ENCODE measurements at regions not wholly inside any gene's neighbourhood (a gene's known extent, or its start where the extent isn't known, plus 50 kb on each side); places are given as distances from the start of the nearest gene placed in this dataset.

DNA sequence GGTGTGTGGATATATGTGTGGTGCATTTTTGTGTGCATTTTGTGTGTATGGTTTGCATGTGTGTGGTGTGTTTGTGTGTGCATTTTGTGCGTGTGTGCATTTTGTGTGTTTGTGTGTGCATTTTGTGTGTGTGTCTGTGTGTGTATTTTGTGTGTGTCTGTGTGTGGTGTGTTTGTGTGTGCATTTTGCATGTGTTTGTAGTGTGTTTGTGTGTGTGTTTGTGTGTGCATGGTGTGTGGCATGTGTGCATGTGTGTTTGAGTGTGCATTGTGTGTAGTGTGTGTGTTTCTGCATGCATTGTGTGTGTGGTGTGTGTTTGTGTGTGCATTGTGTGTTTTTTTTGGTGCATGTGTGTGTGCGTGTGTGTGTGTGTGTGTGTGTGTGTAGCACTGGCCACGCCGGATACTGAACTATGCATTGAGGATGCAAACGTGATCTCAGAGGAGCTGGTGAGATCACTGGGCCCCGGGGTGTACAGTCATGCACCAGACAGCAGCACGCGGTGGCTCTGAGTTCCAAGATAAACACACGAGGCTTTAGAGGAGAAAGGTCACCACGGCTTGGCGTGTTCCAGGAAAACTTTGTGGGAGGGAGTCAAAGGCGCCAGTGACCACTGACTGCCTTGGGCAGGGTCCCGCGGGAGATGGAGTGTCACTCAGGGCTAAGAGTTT lies 106.6 kb upstream of the SHH start (continued):
- TF ChIP-seq AHDC1 (CRISPR knock-in tag; IDR thresholded peaks at IDR 0.05; ENCODE audit: borderline replicate concordance) (0 out of 2 replicates have a peak, but pooled peaks have one; percentile 22), TFE3 (CRISPR knock-in tag; IDR thresholded peaks at IDR 0.05) (peak; percentile 89), ZNF510 (CRISPR knock-in tag; IDR thresholded peaks at IDR 0.05; ENCODE audit: low read depth) (no peak), ZNF891 (CRISPR knock-in tag; IDR thresholded peaks at IDR 0.05) (0 out of 2 replicates have a peak, but pooled peaks have one; percentile 56), ZNF574 (CRISPR knock-in tag; IDR thresholded peaks at IDR 0.05) (0 out of 2 replicates have a peak, but pooled peaks have one; percentile 37), NFIB (CRISPR knock-in tag; IDR thresholded peaks at IDR 0.05; ENCODE audit: borderline replicate concordance) (no peak), ZNF558 (CRISPR knock-in tag; IDR thresholded peaks at IDR 0.05; ENCODE audit: borderline replicate concordance) (no peak), POLR2AphosphoS5 (IDR thresholded peaks at IDR 0.05; ENCODE audit: low read depth, low read length) (no peak), ELF3 (CRISPR knock-in tag; IDR thresholded peaks at IDR 0.05) (peak; percentile 46; the same call in 1 of the 2 replicates), SP5 (CRISPR knock-in tag; IDR thresholded peaks at IDR 0.05; ENCODE audit: borderline replicate concordance, low read depth) (no peak), KMT2B (CRISPR knock-in tag; IDR thresholded peaks at IDR 0.05) (0 out of 2 replicates have a peak, but pooled peaks have one; percentile 42), TBX2 (CRISPR knock-in tag; IDR thresholded peaks at IDR 0.05; ENCODE audit: borderline replicate concordance) (peak; percentile 68), FOXC1 (CRISPR knock-in tag; IDR thresholded peaks at IDR 0.05; ENCODE audit: borderline replicate concordance) (0 out of 2 replicates have a peak, but pooled peaks have one; percentile 35), MATR3 (CRISPR knock-in tag; IDR thresholded peaks at IDR 0.05) (no peak), ZNF567 (CRISPR knock-in tag; IDR thresholded peaks at IDR 0.05; ENCODE audit: borderline replicate concordance) (no peak), ATF7-NPFF (CRISPR knock-in tag; IDR thresholded peaks at IDR 0.05; ENCODE audit: low read depth) (peak; percentile 54; the same call in 1 of the 2 replicates), ZNF292 (CRISPR knock-in tag; IDR thresholded peaks at IDR 0.05; ENCODE audit: borderline replicate concordance, low read depth) (0 out of 2 replicates have a peak, but pooled peaks have one; percentile 18), ZNF138 (CRISPR knock-in tag; IDR thresholded peaks at IDR 0.05; ENCODE audit: low read depth) (0 out of 2 replicates have a peak, but pooled peaks have one; percentile 49), HMG20A (CRISPR knock-in tag; IDR thresholded peaks at IDR 0.05; ENCODE audit: borderline replicate concordance) (peak; percentile 69; the same call in 1 of the 2 replicates), RCOR2 (CRISPR knock-in tag; IDR thresholded peaks at IDR 0.05) (0 out of 2 replicates have a peak, but pooled peaks have one; percentile 18)

All from HepG2 (cell line).